ENCODE measurements at regions not wholly inside any gene's neighbourhood (a gene's known extent, or its start where the extent isn't known, plus 50 kb on each side); places are given as distances from the start of the nearest gene placed in this dataset.

DNA sequence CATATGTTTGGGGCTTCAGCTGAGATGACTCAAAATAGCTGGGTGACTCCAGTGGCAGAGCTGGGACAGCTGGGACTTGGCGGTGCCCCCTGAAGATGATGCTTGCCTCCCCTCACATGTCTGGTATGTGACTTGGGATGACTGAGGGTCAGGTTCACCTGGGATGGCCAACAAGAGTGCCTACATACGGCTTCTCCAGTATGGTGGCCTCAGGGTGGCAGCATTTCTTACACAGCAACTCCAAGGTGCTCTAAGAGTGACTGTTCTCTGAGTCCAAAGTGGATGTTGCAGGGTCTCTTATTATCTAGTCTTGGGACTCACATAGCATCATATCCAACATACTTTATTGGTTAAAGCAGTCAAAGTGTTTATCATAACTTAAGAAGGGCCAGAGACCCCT is 87.8 kb upstream of the CENPW start:
- TF ChIP-seq, protein P1, sequence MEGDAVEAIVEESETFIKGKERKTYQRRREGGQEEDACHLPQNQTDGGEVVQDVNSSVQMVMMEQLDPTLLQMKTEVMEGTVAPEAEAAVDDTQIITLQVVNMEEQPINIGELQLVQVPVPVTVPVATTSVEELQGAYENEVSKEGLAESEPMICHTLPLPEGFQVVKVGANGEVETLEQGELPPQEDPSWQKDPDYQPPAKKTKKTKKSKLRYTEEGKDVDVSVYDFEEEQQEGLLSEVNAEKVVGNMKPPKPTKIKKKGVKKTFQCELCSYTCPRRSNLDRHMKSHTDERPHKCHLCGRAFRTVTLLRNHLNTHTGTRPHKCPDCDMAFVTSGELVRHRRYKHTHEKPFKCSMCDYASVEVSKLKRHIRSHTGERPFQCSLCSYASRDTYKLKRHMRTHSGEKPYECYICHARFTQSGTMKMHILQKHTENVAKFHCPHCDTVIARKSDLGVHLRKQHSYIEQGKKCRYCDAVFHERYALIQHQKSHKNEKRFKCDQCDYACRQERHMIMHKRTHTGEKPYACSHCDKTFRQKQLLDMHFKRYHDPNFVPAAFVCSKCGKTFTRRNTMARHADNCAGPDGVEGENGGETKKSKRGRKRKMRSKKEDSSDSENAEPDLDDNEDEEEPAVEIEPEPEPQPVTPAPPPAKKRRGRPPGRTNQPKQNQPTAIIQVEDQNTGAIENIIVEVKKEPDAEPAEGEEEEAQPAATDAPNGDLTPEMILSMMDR (IDR thresholded peaks at IDR 0.05; ENCODE audit: low read length): no peak
- TF ChIP-seq EZH2phosphoT487 (IDR thresholded peaks at IDR 0.05; ENCODE audit: low read length): no peak
